ENCODE measurements at regions not wholly inside any gene's neighbourhood (a gene's known extent, or its start where the extent isn't known, plus 50 kb on each side); places are given as distances from the start of the nearest gene placed in this dataset.
A peak's percentile ranks its signal among the peaks of the same experiment; 100 is the strongest.

DNA sequence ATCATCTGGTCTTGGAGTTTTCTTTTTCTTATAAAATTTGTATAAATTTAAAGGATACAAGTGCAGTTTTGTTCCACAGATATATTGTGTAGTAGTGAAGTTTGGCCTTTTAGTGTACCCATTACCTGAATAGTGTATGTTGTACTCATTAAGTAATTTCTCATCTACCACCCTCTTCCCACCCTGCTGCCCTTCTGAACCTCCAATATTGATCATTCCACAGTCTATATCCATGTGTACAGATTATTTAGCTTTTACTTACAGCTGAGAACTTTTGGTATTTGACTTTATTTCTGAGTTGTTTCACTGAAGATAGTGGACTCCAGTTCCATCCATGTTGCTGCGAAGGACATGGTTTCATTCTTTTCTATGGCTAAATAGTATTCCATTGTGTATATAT is 63.1 kb upstream of the NR3C1 start (continued):
- TF ChIP-seq, protein P1, sequence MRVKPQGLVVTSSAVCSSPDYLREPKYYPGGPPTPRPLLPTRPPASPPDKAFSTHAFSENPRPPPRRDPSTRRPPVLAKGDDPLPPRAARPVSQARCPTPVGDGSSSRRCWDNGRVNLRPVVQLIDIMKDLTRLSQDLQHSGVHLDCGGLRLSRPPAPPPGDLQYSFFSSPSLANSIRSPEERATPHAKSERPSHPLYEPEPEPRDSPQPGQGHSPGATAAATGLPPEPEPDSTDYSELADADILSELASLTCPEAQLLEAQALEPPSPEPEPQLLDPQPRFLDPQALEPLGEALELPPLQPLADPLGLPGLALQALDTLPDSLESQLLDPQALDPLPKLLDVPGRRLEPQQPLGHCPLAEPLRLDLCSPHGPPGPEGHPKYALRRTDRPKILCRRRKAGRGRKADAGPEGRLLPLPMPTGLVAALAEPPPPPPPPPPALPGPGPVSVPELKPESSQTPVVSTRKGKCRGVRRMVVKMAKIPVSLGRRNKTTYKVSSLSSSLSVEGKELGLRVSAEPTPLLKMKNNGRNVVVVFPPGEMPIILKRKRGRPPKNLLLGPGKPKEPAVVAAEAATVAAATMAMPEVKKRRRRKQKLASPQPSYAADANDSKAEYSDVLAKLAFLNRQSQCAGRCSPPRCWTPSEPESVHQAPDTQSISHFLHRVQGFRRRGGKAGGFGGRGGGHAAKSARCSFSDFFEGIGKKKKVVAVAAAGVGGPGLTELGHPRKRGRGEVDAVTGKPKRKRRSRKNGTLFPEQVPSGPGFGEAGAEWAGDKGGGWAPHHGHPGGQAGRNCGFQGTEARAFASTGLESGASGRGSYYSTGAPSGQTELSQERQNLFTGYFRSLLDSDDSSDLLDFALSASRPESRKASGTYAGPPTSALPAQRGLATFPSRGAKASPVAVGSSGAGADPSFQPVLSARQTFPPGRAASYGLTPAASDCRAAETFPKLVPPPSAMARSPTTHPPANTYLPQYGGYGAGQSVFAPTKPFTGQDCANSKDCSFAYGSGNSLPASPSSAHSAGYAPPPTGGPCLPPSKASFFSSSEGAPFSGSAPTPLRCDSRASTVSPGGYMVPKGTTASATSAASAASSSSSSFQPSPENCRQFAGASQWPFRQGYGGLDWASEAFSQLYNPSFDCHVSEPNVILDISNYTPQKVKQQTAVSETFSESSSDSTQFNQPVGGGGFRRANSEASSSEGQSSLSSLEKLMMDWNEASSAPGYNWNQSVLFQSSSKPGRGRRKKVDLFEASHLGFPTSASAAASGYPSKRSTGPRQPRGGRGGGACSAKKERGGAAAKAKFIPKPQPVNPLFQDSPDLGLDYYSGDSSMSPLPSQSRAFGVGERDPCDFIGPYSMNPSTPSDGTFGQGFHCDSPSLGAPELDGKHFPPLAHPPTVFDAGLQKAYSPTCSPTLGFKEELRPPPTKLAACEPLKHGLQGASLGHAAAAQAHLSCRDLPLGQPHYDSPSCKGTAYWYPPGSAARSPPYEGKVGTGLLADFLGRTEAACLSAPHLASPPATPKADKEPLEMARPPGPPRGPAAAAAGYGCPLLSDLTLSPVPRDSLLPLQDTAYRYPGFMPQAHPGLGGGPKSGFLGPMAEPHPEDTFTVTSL (CRISPR knock-in tag; IDR thresholded peaks at IDR 0.05; ENCODE audit: borderline replicate concordance): peak; percentile 49; the same call in 1 of the 2 replicates
- TF ChIP-seq ONECUT2 (CRISPR knock-in tag; IDR thresholded peaks at IDR 0.05): peak; percentile 75
- no peak for TF ChIP-seq SMYD3 (CRISPR knock-in tag; IDR thresholded peaks at IDR 0.05)
- TF ChIP-seq SIX4 (CRISPR knock-in tag; IDR thresholded peaks at IDR 0.05): no peak
- TF ChIP-seq GTF3A (CRISPR knock-in tag; conservative IDR thresholded peaks at IDR 0.05): no peak
- TF ChIP-seq, protein P2, sequence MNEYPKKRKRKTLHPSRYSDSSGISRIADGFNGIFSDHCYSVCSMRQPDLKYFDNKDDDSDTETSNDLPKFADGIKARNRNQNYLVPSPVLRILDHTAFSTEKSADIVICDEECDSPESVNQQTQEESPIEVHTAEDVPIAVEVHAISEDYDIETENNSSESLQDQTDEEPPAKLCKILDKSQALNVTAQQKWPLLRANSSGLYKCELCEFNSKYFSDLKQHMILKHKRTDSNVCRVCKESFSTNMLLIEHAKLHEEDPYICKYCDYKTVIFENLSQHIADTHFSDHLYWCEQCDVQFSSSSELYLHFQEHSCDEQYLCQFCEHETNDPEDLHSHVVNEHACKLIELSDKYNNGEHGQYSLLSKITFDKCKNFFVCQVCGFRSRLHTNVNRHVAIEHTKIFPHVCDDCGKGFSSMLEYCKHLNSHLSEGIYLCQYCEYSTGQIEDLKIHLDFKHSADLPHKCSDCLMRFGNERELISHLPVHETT (CRISPR knock-in tag; conservative IDR thresholded peaks at IDR 0.05): no peak
- no peak for TF ChIP-seq RELA (CRISPR knock-in tag; IDR thresholded peaks at IDR 0.05)
- TF ChIP-seq BCL6 (CRISPR knock-in tag; IDR thresholded peaks at IDR 0.05): peak; percentile 16; the same call in 1 of the 2 replicates
- TF ChIP-seq ZMYM4 (CRISPR knock-in tag; IDR thresholded peaks at IDR 0.05): peak; percentile 35; the same call in 1 of the 2 replicates
- no peak for TF ChIP-seq MED8 (CRISPR knock-in tag; IDR thresholded peaks at IDR 0.05; ENCODE audit: insufficient replicate concordance)
- no peak for TF ChIP-seq RAD21 (CRISPR knock-in tag; IDR thresholded peaks at IDR 0.05)
- TF ChIP-seq ZNF816 (CRISPR knock-in tag; IDR thresholded peaks at IDR 0.05; ENCODE audit: borderline replicate concordance): no peak
- TF ChIP-seq ZNF607 (CRISPR knock-in tag; IDR thresholded peaks at IDR 0.05; ENCODE audit: borderline replicate concordance): no peak
- TF ChIP-seq TBX3 (IDR thresholded peaks at IDR 0.05; ENCODE audit: borderline replicate concordance): peak; percentile 49; the same call in 1 of the 2 replicates
- no peak for TF ChIP-seq SIN3A (IDR thresholded peaks at IDR 0.05; ENCODE audit: borderline replicate concordance, low read depth, low read length)
- 0 out of 2 replicates have a peak, but pooled peaks have one; percentile 16 for TF ChIP-seq HMG20A (CRISPR knock-in tag; IDR thresholded peaks at IDR 0.05; ENCODE audit: borderline replicate concordance)
- TF ChIP-seq HNF4G (IDR thresholded peaks at IDR 0.05; ENCODE audit: borderline replicate concordance, low read depth, low read length): peak; percentile 56; the same call in 1 of the 2 replicates
- TF ChIP-seq HNF4G (CRISPR knock-in tag; IDR thresholded peaks at IDR 0.05; ENCODE audit: borderline replicate concordance, low read depth): no peak
- peak; percentile 86 for TF ChIP-seq ZNF629 (CRISPR knock-in tag; conservative IDR thresholded peaks at IDR 0.05)
- TF ChIP-seq TBX2 (CRISPR knock-in tag; IDR thresholded peaks at IDR 0.05; ENCODE audit: borderline replicate concordance): no peak
- TF ChIP-seq RORA (CRISPR knock-in tag; IDR thresholded peaks at IDR 0.05): no peak
- TF ChIP-seq FOXA3 (CRISPR knock-in tag; IDR thresholded peaks at IDR 0.05): peak; percentile 47
- TF ChIP-seq JUN (CRISPR knock-in tag; IDR thresholded peaks at IDR 0.05): no peak
- TF ChIP-seq GATAD2A (CRISPR knock-in tag; IDR thresholded peaks at IDR 0.05): peak; percentile 62
- TF ChIP-seq NFYB (CRISPR knock-in tag; IDR thresholded peaks at IDR 0.05): no peak
- no peak for TF ChIP-seq ZEB1 (IDR thresholded peaks at IDR 0.05; ENCODE audit: insufficient replicate concordance, low read depth)
- TF ChIP-seq FOXP1 (IDR thresholded peaks at IDR 0.05): no peak
- 0 out of 2 replicates have a peak, but pooled peaks have one; percentile 9 for TF ChIP-seq FOXP1 (CRISPR knock-in tag; IDR thresholded peaks at IDR 0.05)

Data from HepG2 (cell line).